GM21717 (cell line): ENCODE measurements at regions not wholly inside any gene's neighbourhood (a gene's known extent, or its start where the extent isn't known, plus 50 kb on each side); places are given as distances from the start of the nearest gene placed in this dataset.

Experiments
- ATAC-seq: cut with Tn5 transposase; IDR thresholded peaks from one replicate; pipeline ENCODE4 v1.9.1; 2021; ENCODE audit warnings: mild to moderate bottlenecking, moderate library complexity; ENCODE audit not compliant: unreplicated experiment

- ATAC-seq: no peak
These were observed 257.6 kb upstream of the TLE3 start for GRCh38 chr15:70355275-70355795.

DNA sequence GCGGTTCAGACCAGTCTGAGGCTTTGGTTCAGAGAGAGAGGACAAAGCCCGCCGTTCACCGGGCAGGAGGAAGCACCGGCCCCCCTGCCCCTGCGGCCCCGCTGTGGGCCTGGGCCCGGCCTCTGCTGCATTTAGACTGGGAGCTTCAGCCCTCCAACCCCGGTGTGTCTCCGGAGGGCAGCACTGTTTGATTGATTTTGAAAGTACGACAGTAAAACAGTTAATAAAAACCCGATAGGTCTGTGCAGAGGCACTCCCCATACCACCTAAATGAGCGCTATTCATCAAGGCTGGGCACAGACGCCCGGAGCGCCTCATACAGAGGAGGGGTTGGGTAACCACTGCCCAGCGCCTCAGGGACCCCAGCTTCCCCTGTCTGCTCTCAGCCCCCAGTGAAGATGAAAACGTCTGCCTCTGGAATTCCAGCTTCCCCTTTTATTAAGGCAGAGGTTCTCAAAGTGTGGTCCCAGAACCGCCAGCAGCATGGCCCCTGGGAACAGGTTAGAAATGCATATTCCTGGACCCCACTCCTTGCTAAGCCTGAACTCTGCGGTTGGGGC, 256.7 kb upstream of the TLE3 start:
- no peak for ATAC-seq

GRCh38 chr15:70353606-70354345, 256.1 kb upstream of the TLE3 start:
- no peak for ATAC-seq

DNA sequence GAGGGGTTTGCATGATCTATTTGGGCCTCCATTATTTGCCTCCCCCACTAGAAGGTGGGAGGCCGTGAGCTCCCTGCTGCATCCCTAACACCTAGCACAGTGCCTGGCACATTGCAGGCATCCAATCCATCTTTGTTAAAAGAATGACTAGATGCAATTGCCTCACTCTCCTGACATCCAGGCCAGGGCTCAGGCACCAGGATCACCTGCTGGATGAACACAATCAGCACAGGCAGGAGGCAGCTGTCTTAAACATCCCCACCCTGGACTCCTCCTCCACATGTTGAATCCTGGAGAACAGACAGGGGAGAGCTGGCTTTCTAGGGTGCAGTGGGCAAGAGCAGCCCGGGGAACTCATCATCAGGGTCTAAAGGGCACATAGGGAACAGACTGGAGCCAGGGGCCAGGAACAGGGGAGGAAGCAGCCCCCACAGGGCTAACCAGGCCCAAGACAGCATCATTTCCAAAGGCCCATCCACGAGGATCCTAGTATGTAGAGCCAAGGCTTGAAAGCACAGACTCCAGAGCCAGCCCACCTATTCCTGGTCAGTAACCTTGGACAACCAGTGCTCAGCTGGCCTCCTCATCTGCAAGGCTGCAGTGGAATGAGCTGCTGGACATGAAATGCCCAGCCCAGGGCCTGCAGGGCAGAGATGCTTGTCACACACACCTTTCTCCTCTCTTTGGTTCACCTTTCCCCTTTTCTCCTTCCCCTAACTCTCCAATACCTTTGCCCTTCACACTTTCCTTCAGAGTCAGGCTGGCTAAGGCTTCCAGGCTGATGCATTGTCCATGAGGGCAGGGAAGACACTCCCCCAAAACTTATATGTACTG, 254.4 kb upstream of the TLE3 start:
- no peak for ATAC-seq

DNA sequence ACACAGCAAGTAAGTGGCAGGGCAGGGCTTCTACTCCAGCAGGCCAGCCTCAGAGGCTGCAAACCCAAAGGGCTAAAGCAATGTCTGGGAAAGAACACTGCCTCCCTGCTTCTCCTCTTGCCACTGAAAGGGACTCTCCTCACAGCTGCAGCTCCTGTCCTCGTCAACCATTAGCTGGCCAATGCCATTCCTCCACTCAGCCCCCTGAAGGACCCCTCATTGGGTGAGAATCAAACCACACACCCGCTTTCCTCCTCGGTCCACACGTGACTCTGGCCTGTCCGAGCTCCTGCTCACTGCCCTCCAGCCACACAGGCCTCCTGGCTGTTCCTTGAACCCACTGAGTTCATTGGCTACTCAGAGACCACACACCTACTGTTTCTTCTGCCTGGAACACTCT, 253.7 kb upstream of the TLE3 start:
- ATAC-seq: no peak

GRCh38 chr15:70348581-70349344, 251.0 kb upstream of the TLE3 start:
- no peak for ATAC-seq

DNA sequence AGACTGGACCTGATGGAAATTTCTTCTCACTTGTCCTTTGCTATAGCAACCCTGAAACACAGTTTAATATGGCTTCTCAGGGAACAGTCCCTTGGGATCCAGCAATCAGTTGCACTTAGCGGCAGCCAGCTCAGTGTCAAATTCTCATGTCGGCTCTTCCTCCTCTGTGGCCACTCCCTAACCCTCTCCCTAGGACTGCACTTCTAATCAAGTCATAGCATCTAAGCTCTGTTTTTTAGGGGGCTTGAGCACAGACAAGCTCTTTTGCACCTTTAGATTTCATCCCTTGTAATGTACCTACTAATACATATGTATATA, 250.5 kb upstream of the TLE3 start:
- no peak for ATAC-seq

DNA sequence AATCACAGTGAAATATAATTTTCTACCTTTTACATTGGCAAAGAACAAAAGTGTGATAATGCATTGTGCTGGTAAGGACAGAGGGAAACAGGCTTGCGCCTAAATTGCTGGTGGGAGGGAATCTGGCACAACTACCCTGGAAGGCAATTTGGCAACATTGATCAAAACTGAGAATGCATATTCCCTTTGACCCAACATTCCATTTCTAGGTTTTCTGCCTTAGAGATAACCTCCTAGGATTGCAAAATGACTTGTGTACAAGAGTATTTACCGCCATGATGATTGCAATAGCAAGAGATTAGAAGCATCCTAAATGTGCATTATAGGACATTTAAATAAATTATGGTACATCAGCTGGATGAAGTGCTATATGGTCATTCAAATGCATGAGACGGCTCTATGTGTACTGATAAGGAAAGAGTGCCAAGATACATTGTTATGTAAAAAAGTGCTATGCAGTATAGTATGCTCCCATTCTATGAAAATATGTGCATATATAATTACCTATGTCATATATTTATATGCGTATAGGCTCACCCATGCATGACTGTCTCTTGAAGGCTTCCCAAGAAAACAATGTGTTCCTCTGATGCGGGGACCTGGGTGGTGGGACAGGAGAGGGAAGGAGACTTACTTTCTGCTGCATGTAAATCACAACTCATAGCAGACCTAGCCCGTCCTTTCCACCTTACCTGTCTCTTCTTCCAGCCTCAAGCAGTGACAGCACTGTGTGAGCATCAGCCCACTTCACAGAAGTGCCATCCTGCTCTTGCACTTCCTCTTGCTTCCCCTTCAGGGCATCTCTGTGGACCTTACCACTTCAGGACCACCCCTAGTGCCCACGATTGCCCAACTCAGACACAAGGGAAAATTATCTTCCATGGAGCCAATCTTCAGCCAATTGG, 249.9 kb upstream of the TLE3 start:
- no peak for ATAC-seq

DNA sequence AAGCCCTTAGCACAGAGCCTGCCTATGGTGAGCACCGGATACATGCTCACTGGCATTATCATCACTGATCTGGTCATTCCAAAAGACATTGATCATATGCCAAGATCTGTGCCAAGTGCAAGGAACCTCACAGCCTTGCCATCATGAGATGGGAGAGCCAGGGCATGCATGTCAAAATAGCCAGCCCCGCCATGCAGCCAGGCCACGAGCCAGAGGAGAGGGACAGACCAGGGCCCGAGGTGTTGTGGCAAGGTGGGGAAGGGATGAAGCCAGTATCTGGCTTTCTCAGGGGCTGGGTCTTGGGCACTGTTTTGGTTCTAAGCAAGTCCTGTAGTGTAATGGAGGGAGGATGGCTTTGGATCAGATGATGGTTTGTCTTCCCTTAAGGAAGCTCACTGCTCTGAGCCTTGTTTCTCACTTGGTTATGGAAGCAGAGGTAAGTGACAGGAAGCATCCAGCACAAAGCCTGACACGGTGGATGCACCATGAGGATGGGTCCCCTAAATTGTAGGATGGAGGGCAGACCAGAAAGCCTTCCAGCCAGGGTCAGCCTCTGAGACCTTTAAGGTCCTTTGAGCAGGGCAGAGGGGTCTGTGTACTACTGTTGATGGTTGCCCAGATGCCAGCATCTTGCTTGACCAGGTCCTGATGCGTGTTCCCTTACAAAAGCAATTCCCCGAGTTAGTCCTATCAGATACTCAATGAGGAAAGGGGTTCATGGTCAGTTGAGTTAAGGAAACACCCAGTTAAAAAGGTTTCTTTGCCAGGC, 247.7 kb upstream of the TLE3 start:
- no peak for ATAC-seq

DNA sequence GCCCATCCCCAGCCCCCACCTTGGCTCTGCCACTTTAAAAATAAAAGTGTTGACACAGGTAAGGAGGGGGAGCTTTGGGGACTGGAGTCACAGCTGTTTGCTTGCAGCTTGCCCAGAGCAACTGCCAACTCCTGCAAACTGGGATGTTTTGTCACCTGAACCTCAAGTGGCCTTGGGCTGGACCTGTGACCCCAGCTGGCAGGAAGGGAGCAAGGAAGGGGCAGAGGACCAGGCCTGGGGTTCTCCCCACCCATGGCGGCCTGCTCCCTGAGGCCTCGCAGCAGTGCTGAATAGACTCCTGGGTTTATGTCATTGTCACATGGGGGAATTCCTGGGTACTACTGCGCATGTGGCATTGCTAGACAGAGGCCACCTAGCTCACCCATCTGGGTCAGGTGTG, 246.9 kb upstream of the TLE3 start:
- ATAC-seq: no peak

DNA sequence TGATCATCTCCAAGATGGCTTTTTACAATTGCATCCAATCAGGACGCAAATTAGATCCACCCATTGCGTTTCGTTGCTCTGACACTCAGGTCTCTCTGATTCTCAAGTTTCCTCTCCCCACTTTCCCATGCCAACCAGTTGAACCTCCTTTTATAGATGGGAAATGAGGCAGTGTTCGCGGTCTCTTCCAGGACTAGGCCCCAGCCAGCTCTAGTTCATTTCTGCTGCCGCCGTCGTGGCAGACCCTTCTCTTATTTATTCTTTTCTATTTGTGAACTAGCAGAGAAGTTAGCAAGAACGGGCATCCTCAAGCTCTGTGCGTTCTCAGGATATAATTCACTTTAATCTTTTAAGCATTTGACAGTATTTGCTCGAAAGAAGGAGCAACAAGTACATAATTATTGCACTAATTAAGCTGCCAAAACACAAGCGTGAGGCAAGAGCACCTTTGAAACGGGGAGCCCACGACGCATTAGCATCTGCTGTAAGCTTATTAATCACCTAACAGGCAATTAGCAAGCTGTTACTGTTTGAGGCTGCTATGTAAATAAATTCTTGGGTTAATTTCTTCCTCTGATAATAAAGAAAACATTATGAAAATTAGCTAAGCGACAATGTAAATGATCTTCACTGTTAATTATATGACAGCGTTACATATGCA, 246.4 kb upstream of the TLE3 start:
- no peak for ATAC-seq

GRCh38 chr15:70342554-70343548, 245.1 kb upstream of the TLE3 start:
- no peak for ATAC-seq

DNA sequence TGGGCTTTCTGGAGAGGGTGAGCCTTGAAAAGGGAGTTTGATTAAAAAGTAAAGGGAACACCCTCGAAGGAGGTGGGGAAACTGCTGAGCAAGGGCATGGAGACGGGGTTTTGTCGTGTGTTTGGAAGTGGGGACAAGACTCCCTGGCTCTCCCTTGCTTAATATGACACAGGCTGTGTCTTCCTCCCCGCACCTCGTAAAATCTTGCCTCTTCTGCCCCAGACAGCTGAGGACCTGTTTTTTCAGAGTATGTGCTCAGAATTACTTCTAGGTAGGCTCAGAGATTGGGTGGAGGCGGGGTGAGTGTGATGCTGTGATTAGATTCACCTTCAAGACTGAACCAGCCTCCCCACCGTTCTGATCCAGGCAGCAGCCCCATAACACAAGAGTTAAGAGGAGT, 244.4 kb upstream of the TLE3 start:
- no peak for ATAC-seq

DNA sequence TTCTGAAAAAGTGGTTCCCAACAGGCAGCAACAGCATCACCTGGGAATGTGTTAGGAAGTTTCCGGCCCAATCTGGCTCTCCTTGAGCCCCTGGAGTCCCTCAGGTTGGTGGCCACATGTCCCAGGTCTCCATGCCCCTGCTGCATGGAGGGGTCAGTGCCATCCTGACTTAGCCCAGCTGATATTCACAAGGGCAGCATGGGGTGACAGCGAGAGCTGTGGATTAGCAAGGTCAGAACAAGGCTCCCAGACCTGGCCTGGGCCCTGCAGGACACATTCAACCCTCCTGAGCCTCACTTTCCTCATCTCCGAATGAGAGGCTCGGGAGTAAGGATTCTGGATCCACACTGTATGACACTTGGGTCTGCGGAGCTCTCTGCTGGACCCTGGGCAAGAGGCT, 243.8 kb upstream of the TLE3 start:
- no peak for ATAC-seq

DNA sequence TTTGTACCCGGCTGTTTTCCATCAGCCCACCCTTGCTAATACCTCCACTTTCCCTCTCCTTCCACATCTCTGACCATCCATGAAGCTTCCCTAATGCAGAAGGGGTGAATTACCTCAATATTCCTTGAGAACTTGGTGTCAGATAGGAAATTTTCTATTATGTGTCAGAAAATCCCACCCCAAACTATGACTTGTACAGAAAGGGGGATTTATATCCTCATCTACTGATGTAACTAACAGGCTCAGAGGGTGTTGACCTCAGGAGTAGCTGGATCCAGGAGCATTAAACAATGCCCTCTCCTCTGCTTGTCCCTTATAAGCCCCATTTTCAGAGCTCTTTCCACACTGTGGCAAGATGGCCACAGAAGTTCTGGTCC, 242.8 kb upstream of the TLE3 start:
- no peak for ATAC-seq

- no peak for ATAC-seq
These were observed 242.1 kb upstream of the TLE3 start for GRCh38 chr15:70339571-70340493.
